Activated naive CD4-positive, alpha-beta T cell treated with anti-CD3 and anti-CD28 coated beads for 36 hours (primary cell): ENCODE measurements at regions not wholly inside any gene's neighbourhood (a gene's known extent, or its start where the extent isn't known, plus 50 kb on each side); places are given as distances from the start of the nearest gene placed in this dataset.

ENCODE experiments used
- CTCF ChIA-PET: fragments of 350-600 bp; sonication (Branson Sonifier 250); formaldehyde crosslinking; loops from one replicate; lab custom pipeline; 2021; ENCODE audit warnings: antibody characterized with exemption; lab: Charles Lee
- DNase-seq: peaks from one replicate; pipeline ENCODE4 v3.0.0-alpha.2; 2020
- H3K27ac Mint-ChIP-seq: one replicate; pipeline ENCODE4 v1.8.0; 2021; ENCODE audit warnings: mild to moderate bottlenecking, mixed read lengths
- H3K27me3 Mint-ChIP-seq: one replicate; pipeline ENCODE4 v1.8.0; 2021; ENCODE audit warnings: low read depth, mixed read lengths
- H3K36me3 Mint-ChIP-seq: one replicate; pipeline ENCODE4 v1.8.0; 2021; ENCODE audit warnings: low read depth, mixed read lengths
- H3K4me1 Mint-ChIP-seq: one replicate; pipeline ENCODE4 v1.8.0; 2021; ENCODE audit warnings: low read depth, mixed read lengths
- H3K4me3 Mint-ChIP-seq: one replicate; pipeline ENCODE4 v1.8.0; 2021; ENCODE audit warnings: mild to moderate bottlenecking, moderate library complexity, mixed read lengths
- H3K9me3 Mint-ChIP-seq: one replicate; pipeline ENCODE4 v1.8.0; 2021; ENCODE audit warnings: mixed read lengths
- intact Hi-C: fragments of 100-400 bp; cut with micrococcal nuclease; formaldehyde crosslinking; loops from one replicate; pipeline ENCODE4 v1.15.1; 2023

DNA sequence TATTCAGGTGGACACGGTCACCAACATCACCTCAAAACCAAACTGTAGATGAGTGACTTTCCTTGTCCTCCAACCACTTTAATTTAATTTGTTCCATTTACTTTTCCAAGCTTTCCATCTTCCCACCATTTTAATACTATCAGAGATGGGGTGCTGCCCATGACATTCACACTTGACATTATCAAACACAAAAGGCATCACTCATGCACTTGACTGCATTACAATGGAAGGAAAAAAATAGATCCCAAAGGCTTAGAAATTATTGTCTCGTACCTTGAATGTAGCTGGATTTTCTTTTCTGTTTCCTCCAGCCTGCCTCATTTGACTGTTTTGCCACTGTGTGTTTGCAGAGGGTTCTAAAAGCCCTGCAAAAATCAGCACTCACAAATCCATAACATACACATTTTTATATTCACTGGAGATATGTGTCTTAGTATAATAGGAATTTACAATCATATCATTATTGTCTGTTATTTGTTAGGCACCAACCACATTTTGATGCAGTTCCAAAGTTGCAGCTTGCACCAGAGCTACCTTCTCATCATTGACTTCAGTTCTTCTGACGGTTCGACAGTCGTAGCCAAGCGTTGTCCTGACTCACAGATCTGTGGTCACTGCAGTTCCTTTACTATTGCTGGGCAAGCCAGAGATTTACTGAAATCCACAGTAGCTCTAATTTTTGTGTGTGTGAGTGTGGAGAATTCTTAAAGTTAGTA is 712.3 kb upstream of the WWC1 start:
- peaks cover 23% of the 10 kb centered on the region for H3K27me3 Mint-ChIP-seq
- peaks cover 5% of the 10 kb centered on the region for H3K4me1 Mint-ChIP-seq
- H3K9me3 Mint-ChIP-seq: no peaks in the 10 kb centered on the region
- no peak for DNase-seq
- no peak overlapping the region for H3K27ac Mint-ChIP-seq
- H3K36me3 Mint-ChIP-seq: no peaks in the 10 kb centered on the region
- no peak overlapping the region for H3K4me3 Mint-ChIP-seq
- intact Hi-C loops: no loop called here
- CTCF ChIA-PET: no interaction called here

DNA sequence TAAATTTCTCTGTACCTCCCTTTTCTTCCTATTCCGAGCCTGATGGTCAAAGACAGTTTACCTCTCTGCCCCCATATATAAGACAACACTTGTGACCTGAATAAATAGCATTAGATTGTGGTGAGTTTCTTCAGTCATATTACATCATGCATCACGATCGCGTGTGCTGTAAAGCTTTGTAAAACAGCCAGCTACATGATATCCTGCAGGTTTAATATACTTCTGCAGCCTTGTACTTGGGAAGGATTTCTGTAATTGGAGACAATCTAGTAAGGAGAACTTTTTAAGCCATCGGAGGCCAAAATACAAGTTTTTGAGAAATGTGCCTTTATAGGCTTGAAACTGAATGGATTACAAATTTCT is 711.8 kb upstream of the WWC1 start:
- Mint-ChIP-seq H3K36me3 (no peaks in the 10 kb centered on the region), H3K4me1 (no peaks in the 10 kb centered on the region), H3K4me3 (no peak overlapping the region), H3K27ac (no peak overlapping the region), H3K27me3 (peaks cover 18% of the 10 kb centered on the region), H3K9me3 (no peaks in the 10 kb centered on the region)
- CTCF ChIA-PET: no interaction called here
- no peak for DNase-seq
- intact Hi-C loops: no loop called here

DNA sequence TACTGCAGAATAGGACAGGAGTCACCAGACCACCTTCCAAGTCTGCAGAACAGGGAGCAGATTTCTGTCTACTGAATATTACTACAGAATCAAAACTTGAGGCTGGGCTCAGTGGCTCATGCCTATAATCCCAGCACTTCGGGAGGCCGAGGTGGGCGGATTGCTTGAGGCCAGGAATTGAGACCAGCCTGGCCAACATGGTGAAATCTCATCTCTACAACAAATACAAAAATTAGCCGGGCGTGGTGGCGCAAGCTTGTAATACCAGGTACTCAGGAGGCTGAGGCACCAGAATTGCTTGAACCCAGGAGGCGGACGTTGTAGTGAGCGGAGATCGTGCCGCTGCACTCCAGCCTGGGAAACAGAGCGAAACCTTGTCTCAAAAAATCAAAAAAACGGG is 710.8 kb upstream of the WWC1 start:
- H3K27ac Mint-ChIP-seq: no peak overlapping the region
- H3K27me3 Mint-ChIP-seq: peaks cover 9% of the 10 kb centered on the region
- DNase-seq: no peak
- H3K4me3 Mint-ChIP-seq: no peak overlapping the region
- CTCF ChIA-PET: no interaction called here
- no peaks in the 10 kb centered on the region for H3K4me1 Mint-ChIP-seq
- intact Hi-C loops: no loop called here
- H3K36me3 Mint-ChIP-seq: no peaks in the 10 kb centered on the region
- peaks cover 5% of the 10 kb centered on the region for H3K9me3 Mint-ChIP-seq

- Mint-ChIP-seq H3K4me3 (no peak overlapping the region), H3K27me3 (no peaks in the 10 kb centered on the region), H3K36me3 (no peaks in the 10 kb centered on the region), H3K4me1 (no peaks in the 10 kb centered on the region), H3K27ac (no peak overlapping the region), H3K9me3 (peaks cover 5% of the 10 kb centered on the region)
- CTCF ChIA-PET: no interaction called here
- intact Hi-C loops: no loop called here
- no peak for DNase-seq
Measured at GRCh38 chr5:167582283-167582682, 709.2 kb upstream of the WWC1 start.

DNA sequence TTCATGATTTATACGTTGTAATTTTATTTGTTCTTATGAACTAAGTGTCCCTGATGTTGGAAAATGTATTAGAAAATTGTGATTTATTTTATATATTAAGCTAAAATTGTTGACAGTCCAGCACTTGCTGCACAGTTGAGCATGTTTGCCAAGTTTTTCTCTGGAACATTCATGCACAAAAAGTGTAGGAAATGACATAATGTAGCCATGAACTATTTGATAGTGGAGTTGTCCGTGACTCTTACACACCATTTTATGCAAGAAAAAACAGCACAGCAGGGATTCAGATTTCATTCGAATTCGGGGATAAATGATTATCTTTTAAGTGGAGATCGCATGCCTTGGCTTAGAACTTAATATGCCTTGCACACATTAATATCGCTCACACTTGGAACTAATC is 708.6 kb upstream of the WWC1 start:
- Mint-ChIP-seq H3K27ac (no peak overlapping the region), H3K4me3 (no peak overlapping the region), H3K9me3 (peaks cover 5% of the 10 kb centered on the region), H3K27me3 (no peaks in the 10 kb centered on the region), H3K36me3 (no peaks in the 10 kb centered on the region), H3K4me1 (no peaks in the 10 kb centered on the region)
- CTCF ChIA-PET: interaction anchor here (0.7 kb wide), 1 partner anchor 298 kb away, joined by 3 read pairs; no protein-coding TSS in a partner anchor
- no peak for DNase-seq
- intact Hi-C loops: no loop called here

DNA sequence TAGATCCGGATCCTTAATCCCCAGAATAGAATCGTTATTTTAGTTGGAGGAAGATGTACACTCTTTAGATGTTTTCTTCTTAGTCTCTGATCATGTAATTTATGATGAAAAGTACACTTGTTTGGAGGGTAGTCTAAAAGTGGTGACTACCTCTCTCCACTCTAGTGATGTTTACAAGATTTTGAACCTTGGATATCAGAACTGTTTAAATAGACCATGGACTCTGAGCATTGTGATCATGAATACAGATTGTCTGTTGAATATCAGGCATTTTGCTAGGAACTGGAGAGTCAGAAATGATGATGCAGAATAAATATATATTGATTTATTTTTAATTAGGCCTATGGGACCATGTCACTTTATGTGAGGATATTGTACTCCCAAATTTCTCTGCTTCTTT is 706.3 kb upstream of the WWC1 start:
- no peaks in the 10 kb centered on the region for H3K4me1 Mint-ChIP-seq
- peaks cover 5% of the 10 kb centered on the region for H3K9me3 Mint-ChIP-seq
- H3K4me3 Mint-ChIP-seq: no peak overlapping the region
- no peaks in the 10 kb centered on the region for H3K36me3 Mint-ChIP-seq
- DNase-seq: no peak
- intact Hi-C loops: no loop called here
- no peak overlapping the region for H3K27ac Mint-ChIP-seq
- H3K27me3 Mint-ChIP-seq: no peaks in the 10 kb centered on the region
- CTCF ChIA-PET: no interaction called here

GRCh38 chr5:167587772-167588437 is 703.5 kb upstream of the WWC1 start:
- Mint-ChIP-seq H3K4me3 (no peak overlapping the region), H3K9me3 (peaks cover 5% of the 10 kb centered on the region), H3K27ac (no peak overlapping the region), H3K27me3 (no peaks in the 10 kb centered on the region), H3K4me1 (no peaks in the 10 kb centered on the region), H3K36me3 (no peaks in the 10 kb centered on the region)
- intact Hi-C loops: no loop called here
- CTCF ChIA-PET: no interaction called here
- DNase-seq: no peak

- no peak overlapping the region for H3K4me3 Mint-ChIP-seq
- CTCF ChIA-PET: interaction anchor here (0.5 kb wide), 1 partner anchor 10 kb away, joined by 3 read pairs; no protein-coding TSS in a partner anchor
- intact Hi-C loops: no loop called here
- H3K27me3 Mint-ChIP-seq: no peaks in the 10 kb centered on the region
- H3K27ac Mint-ChIP-seq: no peak overlapping the region
- no peak for DNase-seq
- no peaks in the 10 kb centered on the region for H3K36me3 Mint-ChIP-seq
- H3K9me3 Mint-ChIP-seq: no peaks in the 10 kb centered on the region
- H3K4me1 Mint-ChIP-seq: no peaks in the 10 kb centered on the region
Measured at GRCh38 chr5:167592114-167592513, 699.3 kb upstream of the WWC1 start.

DNA sequence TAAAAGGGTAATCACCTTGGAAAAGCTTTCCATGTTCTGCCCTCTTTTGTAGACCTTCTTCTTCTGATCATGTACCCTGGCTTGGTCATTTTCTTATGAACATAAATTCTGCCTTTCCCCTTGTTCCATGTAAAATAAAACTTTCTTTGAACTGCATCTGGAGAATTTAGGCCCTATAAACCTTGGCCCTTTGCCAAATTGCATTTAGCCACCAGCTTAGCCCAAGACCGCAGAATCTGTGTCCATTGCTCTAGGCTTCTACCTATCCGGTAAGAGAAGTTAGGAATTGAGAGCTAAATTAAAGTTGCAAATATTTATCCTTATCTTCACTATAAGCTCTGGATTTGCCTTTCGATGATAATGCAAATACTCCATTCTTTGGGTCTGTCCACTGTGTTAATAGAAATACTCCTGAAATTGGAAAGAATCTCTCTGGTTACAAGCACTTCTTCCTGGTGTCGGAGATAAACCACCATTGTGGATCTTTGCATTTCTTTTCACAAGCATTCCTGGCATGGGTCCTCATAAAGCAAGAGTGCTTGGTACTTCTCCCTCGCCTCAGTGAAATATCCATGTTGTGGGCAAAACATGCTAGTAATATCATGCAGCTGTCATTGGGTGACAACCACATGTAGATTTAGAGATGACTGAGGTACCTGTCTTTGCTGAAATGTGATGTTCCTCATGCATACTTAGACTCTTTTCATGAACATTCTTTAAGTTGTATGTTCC is 698.0 kb upstream of the WWC1 start:
- Mint-ChIP-seq H3K4me1 (no peaks in the 10 kb centered on the region), H3K36me3 (no peaks in the 10 kb centered on the region), H3K27me3 (no peaks in the 10 kb centered on the region), H3K27ac (no peak overlapping the region), H3K4me3 (no peak overlapping the region), H3K9me3 (no peaks in the 10 kb centered on the region)
- no peak for DNase-seq
- intact Hi-C loops: no loop called here
- CTCF ChIA-PET: no interaction called here

GRCh38 chr5:167594061-167594435 is 697.4 kb upstream of the WWC1 start:
- Mint-ChIP-seq H3K36me3 (no peaks in the 10 kb centered on the region), H3K27me3 (no peaks in the 10 kb centered on the region), H3K4me3 (no peak overlapping the region), H3K9me3 (no peaks in the 10 kb centered on the region), H3K27ac (no peak overlapping the region), H3K4me1 (no peaks in the 10 kb centered on the region)
- intact Hi-C loops: no loop called here
- no peak for DNase-seq
- CTCF ChIA-PET: no interaction called here

- Mint-ChIP-seq H3K4me3 (no peak overlapping the region), H3K36me3 (no peaks in the 10 kb centered on the region), H3K27me3 (no peaks in the 10 kb centered on the region), H3K27ac (no peak overlapping the region), H3K4me1 (no peaks in the 10 kb centered on the region), H3K9me3 (no peaks in the 10 kb centered on the region)
- DNase-seq: no peak
- CTCF ChIA-PET: no interaction called here
- intact Hi-C loops: no loop called here
Measured at GRCh38 chr5:167594750-167595149, 696.7 kb upstream of the WWC1 start.

DNA sequence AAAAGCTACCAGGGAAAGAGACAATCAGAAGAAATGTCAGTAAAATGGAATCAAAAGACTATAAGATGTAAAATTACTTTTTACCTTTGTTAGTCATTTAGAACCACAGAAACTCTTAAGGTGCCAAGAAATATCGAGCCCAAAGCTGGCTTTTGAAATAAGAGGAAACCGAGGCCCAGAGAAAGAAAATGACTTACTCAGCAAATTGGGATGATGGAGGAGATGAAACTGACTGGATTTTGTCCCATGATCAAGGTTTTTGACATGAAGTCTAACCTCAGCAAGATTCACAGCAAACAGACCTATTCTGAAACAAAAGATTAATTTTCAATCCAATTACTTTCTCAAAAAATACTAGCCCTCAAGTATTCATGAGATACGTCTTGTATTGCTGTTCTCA is 696.2 kb upstream of the WWC1 start:
- CTCF ChIA-PET: no interaction called here
- no peaks in the 10 kb centered on the region for H3K27me3 Mint-ChIP-seq
- H3K9me3 Mint-ChIP-seq: no peaks in the 10 kb centered on the region
- no peaks in the 10 kb centered on the region for H3K4me1 Mint-ChIP-seq
- no peak for DNase-seq
- intact Hi-C loops: no loop called here
- H3K27ac Mint-ChIP-seq: no peak overlapping the region
- no peaks in the 10 kb centered on the region for H3K36me3 Mint-ChIP-seq
- no peak overlapping the region for H3K4me3 Mint-ChIP-seq

GRCh38 chr5:167598166-167598565 is 693.3 kb upstream of the WWC1 start:
- Mint-ChIP-seq H3K9me3 (no peaks in the 10 kb centered on the region), H3K4me3 (no peak overlapping the region), H3K4me1 (no peaks in the 10 kb centered on the region), H3K36me3 (no peaks in the 10 kb centered on the region), H3K27ac (no peak overlapping the region), H3K27me3 (no peaks in the 10 kb centered on the region)
- CTCF ChIA-PET: no interaction called here
- DNase-seq: no peak
- intact Hi-C loops: no loop called here
